ENCODE measurements at regions not wholly inside any gene's neighbourhood (a gene's known extent, or its start where the extent isn't known, plus 50 kb on each side); places are given as distances from the start of the nearest gene placed in this dataset.
"Not testable (repeated sequence)": the region's sequence is repeated elsewhere in the genome, so short reads cannot be mapped to it uniquely, and the experiment has no call there.

- DNase-seq (ENCODE audit: low read depth) = no peak
Measured at GRCh38 chr3:655824-656223, 437.0 kb upstream of the CNTN6 start.

DNA sequence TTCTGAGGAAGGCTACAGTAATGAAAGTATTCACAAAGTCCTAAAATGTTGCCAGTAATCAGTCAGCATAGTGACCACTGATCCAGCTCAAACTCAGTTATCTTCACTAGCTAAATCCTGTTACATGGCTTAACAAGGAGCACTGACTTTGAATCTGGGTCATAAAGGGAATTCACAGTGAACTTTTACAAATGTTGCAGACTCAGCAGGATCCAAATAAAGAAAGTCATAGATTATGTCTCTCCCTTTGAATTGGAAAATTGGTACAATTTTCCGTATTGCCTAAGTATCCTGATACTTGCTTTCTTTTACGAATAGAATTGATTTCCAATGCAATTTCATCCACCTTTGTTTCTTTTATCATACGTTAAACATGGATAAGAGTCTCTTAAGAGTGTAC lies 431.5 kb upstream of the CNTN6 start:
- DNase-seq (ENCODE audit: low read depth) = no peak

DNA sequence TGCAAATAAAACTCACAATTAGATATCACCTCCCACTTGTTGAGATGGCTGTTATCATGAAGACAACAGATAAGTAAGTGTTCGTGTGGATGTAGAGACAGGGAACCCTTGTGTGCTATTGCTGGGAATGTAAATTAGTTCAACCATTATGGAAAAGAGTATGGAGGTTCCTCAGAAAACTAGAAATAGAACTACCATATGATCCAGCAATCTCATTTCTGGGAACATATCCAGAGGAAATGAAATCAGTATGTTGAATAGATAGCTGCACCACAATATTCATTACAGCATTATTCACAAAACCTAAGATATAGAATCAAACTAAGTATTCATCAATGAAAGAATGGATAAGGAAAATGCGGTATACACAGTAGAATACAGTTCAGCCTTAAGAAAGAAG lies 418.7 kb upstream of the CNTN6 start:
- no peak for DNase-seq (ENCODE audit: low read depth)

GRCh38 chr3:675846-676245 lies 417.0 kb upstream of the CNTN6 start:
- DNase-seq (ENCODE audit: low read depth) = no peak

- DNase-seq (ENCODE audit: low read depth) = no peak
Measured at GRCh38 chr3:683770-684169, 409.1 kb upstream of the CNTN6 start.

GRCh38 chr3:690770-691169 lies 402.1 kb upstream of the CNTN6 start:
- no peak for DNase-seq (ENCODE audit: low read depth)

GRCh38 chr3:700514-700913 lies 392.3 kb upstream of the CNTN6 start:
- no peak for DNase-seq (ENCODE audit: low read depth)

GRCh38 chr3:707041-707440 lies 385.8 kb upstream of the CNTN6 start:
- no peak for DNase-seq (ENCODE audit: low read depth)

- no peak for DNase-seq (ENCODE audit: low read depth)
Measured at GRCh38 chr3:713006-713621, 379.7 kb upstream of the CNTN6 start.

DNA sequence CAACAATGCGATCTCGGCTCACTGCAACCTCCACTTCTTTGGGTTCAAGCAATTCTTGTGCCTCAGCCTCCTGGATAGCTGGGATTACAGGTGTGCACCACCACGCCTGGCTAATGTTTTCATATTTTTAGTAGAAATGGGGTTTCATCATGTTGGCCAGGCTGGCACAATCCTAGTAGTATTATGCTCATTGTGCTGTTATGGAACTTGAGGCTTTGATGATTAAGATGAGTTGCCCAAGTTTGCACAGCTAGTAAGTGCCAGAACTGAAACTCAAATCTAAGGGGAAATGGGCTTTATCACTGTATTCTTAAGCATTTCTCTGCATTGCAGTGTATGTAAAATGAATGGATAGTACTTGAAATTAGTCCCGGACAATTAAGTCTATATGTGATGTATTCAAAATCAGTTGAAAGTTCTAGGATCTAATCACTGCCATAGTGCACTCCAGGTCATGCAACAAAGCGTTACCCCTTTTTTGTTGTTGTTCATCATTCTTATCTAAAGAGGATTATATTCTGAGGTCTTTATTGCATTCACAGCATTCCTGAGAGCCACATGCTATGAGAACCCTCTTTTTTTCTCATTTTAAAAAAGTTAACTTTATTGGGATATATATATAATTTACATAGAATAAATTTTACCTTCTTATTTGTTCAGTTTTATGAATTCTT lies 378.7 kb upstream of the CNTN6 start:
- DNase-seq (ENCODE audit: low read depth) = no peak

DNA sequence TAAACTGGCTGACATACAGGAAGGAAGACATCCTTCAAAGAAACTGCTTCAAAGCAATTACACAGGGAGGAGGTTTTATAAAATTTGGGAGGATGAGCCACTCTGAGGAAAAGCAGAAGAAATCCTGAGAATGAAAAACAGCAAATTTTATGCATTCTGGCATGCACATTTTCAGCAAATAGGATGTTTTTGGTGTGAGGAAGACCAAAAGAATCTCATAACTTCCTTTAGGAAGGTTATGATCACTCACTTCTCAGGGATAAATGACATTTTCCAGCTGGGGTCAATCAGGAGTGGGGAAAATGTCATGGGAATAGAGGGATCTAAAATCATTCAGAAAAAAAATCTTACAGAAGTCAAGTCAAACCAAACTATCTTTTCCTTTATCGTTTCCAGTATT lies 371.7 kb upstream of the CNTN6 start:
- no peak for DNase-seq (ENCODE audit: low read depth)

- DNase-seq (ENCODE audit: low read depth) = no peak
Measured at GRCh38 chr3:732326-732928, 360.4 kb upstream of the CNTN6 start.

- DNase-seq (ENCODE audit: low read depth) = no peak
Measured at GRCh38 chr3:733313-733712, 359.5 kb upstream of the CNTN6 start.

DNA sequence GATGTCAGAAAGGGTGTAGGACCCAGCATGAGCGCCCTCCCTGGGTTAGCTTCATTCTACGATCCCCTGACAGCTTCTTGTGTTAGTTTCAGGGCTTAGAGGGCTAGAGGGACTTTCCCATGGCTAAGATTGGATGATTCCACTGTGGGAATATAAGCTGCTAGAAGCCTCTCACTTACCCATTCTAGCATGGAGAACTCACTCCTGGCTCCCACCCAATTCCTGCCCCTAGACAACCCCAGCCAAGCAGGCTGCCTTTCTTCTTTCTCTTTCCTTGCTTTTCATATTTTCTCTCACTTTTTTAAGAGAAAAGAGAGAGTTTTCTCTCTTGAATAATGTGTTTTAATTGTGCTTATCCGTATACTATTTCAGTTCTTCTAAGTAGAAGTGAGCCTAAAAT lies 335.1 kb upstream of the CNTN6 start:
- no peak for DNase-seq (ENCODE audit: low read depth)

DNA sequence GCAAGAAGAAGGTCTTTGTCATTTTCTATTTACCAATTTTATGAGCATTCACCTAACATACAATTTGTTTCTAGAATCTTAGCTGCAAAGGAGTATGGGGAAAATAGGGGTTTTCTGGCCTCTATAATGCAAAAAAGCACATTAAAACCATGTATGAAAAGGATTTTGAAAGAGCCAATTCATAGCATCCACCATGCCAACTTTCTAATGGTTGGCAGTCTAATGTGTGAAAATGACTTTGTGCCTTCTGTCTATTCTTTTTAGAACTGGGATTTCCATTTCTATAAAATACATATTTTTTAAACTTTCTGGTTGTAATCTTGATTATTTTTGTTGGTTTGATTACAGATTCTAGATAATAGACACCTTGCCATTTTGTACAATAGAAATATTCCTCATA lies 333.7 kb upstream of the CNTN6 start:
- no peak for DNase-seq (ENCODE audit: low read depth)

GRCh38 chr3:773433-773832 lies 319.4 kb upstream of the CNTN6 start:
- not testable (repeated sequence) for DNase-seq (ENCODE audit: low read depth)

GRCh38 chr3:775178-775880 lies 317.5 kb upstream of the CNTN6 start:
- no peak for DNase-seq (ENCODE audit: low read depth)

DNA sequence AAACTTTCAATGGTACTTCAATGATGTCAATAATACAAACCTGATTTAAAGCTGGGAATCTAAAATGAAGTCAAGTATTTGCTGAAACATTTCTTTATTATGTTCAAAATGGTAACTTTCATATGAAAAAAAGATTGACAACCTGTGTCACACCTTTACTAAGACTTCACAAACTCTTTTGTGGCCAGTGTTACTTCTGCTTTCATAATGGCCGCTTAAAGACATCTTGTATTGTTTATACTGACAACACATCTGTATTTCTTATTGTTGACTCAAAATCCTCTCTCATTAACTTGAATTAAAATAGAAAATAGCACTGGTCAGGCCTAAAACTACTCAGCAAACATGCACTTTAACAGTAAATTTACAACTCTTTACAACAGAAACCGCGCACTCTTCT lies 312.3 kb upstream of the CNTN6 start:
- no peak for DNase-seq (ENCODE audit: low read depth)

DNA sequence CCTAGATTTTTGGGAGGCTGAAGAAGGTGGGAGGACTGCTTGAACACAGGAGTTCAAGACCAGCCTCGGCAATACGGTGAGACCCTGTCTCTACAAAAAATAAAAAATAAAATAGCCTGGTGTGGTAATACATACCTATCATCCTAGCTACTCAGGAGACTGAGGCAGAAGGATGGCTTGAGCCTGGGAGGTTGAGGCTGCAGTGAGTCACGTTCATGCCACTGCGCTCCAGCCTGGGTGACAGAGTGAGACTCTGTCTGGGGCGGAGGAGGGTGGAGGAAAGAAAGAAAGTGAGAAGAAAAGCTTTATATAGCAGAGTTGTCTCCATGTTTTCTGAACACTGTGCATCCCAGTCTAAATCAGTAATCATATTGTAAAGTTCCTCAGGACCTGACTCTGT lies 301.4 kb upstream of the CNTN6 start:
- DNase-seq (ENCODE audit: low read depth) = no peak

- DNase-seq (ENCODE audit: low read depth) = no peak
Measured at GRCh38 chr3:792630-793029, 300.2 kb upstream of the CNTN6 start.

- DNase-seq (ENCODE audit: low read depth) = no peak
Measured at GRCh38 chr3:804211-804610, 288.6 kb upstream of the CNTN6 start.

GRCh38 chr3:805326-805725 lies 287.5 kb upstream of the CNTN6 start:
- DNase-seq (ENCODE audit: low read depth) = no peak

GRCh38 chr3:806006-806405 lies 286.8 kb upstream of the CNTN6 start:
- no peak for DNase-seq (ENCODE audit: low read depth)
